ENCODE measurements at regions not wholly inside any gene's neighbourhood (a gene's known extent, or its start where the extent isn't known, plus 50 kb on each side); places are given as distances from the start of the nearest gene placed in this dataset.

- TF ChIP-seq TAF1 (IDR thresholded peaks at IDR 0.05; ENCODE audit: low read depth, low read length) = no peak
- no peak for TF ChIP-seq POLR2A (IDR thresholded peaks at IDR 0.05; ENCODE audit: low read depth, low read length)
- no peak for TF ChIP-seq POLR2AphosphoS5 (IDR thresholded peaks at IDR 0.05; ENCODE audit: low read depth, low read length)
- no peak for TF ChIP-seq SPI1 (IDR thresholded peaks at IDR 0.05; ENCODE audit: low read depth, low read length)
Observed at GRCh38 chr12:91952916-91953315, 192.7 kb downstream of the BTG1 start.

All from GM12891 (cell line).